Activated T-helper 1 cell treated with anti-CD3 and anti-CD28 coated beads, Interleukin-12 subunit alpha, Interleukin-12 subunit beta, Interleukin-2, Interleukin-4 antibody, amounts not matched to agents 30 ng/mL and 10 ng/mL and 1 ng/mL, durations not matched to agents 14 hours and 24 hours and 36 hours (primary cell): ENCODE measurements at regions not wholly inside any gene's neighbourhood (a gene's known extent, or its start where the extent isn't known, plus 50 kb on each side); places are given as distances from the start of the nearest gene placed in this dataset.

Source experiments
- DNase-seq: peaks from one replicate; pipeline ENCODE4 v3.0.0; 2021; ENCODE audit warnings: low spot score
- H3K27ac Mint-ChIP-seq: one replicate; pipeline ENCODE4 v1.8.0; 2021; ENCODE audit warnings: mild to moderate bottlenecking, mixed read lengths
- H3K27me3 Mint-ChIP-seq: one replicate; pipeline ENCODE4 v1.8.0; 2022; ENCODE audit warnings: mild to moderate bottlenecking, moderate library complexity, mixed read lengths; ENCODE audit not compliant: insufficient read depth
- H3K36me3 Mint-ChIP-seq: one replicate; pipeline ENCODE4 v1.8.0; 2021; ENCODE audit warnings: low read depth, mixed read lengths
- H3K4me1 Mint-ChIP-seq: one replicate; pipeline ENCODE4 v1.8.0; 2021; ENCODE audit warnings: low read depth, mixed read lengths
- H3K4me3 Mint-ChIP-seq: one replicate; pipeline ENCODE4 v1.8.0; 2021; ENCODE audit warnings: mild to moderate bottlenecking, moderate library complexity, mixed read lengths
- H3K9me3 Mint-ChIP-seq: one replicate; pipeline ENCODE4 v1.8.0; 2021; ENCODE audit warnings: mixed read lengths
- intact Hi-C: fragments of 100-400 bp; cut with micrococcal nuclease; formaldehyde crosslinking; loops from one replicate; pipeline ENCODE4 v1.15.1; 2024

DNA sequence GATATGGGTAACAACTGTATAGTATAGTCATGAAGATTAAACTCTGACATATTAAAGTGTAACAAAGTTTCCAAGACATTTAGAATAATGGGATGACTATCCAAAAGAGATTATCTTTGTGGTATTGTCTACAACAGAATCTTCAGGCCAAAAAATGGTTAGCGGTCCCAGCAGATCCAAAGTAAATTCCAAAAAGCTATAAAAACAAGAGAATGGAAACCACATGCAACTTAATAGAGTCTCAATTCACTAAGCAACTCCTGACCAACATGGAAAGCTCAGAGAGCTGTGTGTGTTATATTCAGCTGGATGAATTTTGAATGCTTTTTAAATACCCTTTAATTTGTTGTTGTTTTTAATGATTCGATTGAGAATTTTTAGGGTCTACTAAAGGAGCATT lies 688.2 kb downstream of the CETN3 start:
- no peaks in the 10 kb centered on the region for H3K9me3 Mint-ChIP-seq
- no peaks in the 10 kb centered on the region for H3K4me1 Mint-ChIP-seq
- H3K27me3 Mint-ChIP-seq = no peaks in the 10 kb centered on the region
- no peak for DNase-seq
- no peaks in the 10 kb centered on the region for H3K36me3 Mint-ChIP-seq
- no peak overlapping the region for H3K27ac Mint-ChIP-seq
- H3K4me3 Mint-ChIP-seq = no peak overlapping the region
- intact Hi-C loops = no loop called here

- Mint-ChIP-seq H3K4me3 (no peak overlapping the region), H3K4me1 (no peaks in the 10 kb centered on the region), H3K9me3 (no peaks in the 10 kb centered on the region), H3K36me3 (no peaks in the 10 kb centered on the region), H3K27ac (no peak overlapping the region), H3K27me3 (no peaks in the 10 kb centered on the region)
- intact Hi-C loops = no loop called here
- DNase-seq = no peak
Observed at GRCh38 chr5:89712134-89712700, 697.3 kb downstream of the CETN3 start.

- H3K27ac Mint-ChIP-seq = no peak overlapping the region
- no peaks in the 10 kb centered on the region for H3K27me3 Mint-ChIP-seq
- H3K4me1 Mint-ChIP-seq = no peaks in the 10 kb centered on the region
- H3K4me3 Mint-ChIP-seq = no peak overlapping the region
- no peak for DNase-seq
- no peaks in the 10 kb centered on the region for H3K9me3 Mint-ChIP-seq
- intact Hi-C loops = no loop called here
- no peaks in the 10 kb centered on the region for H3K36me3 Mint-ChIP-seq
Observed at GRCh38 chr5:89711526-89711925, 698.0 kb downstream of the CETN3 start.

DNA sequence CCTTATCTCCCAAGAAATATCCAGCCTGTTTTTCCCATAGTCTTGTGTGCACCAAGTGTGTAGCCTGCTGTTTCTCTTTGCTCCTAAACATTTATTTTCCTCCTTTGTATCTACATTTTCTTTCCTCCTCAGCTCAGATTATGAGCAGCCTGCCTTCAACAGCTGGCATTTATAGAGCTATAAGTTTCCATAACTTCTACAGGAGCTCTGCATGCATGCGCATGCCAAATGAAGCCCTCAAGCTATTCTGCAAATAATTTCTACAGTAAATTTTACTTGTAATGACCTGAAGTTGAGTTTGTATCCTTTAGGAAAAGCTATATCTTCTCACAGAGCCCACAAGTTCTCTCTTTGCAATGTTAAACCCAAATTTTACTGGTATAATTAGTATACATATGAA lies 699.5 kb downstream of the CETN3 start:
- Mint-ChIP-seq H3K27ac (no peak overlapping the region), H3K27me3 (no peaks in the 10 kb centered on the region), H3K36me3 (no peaks in the 10 kb centered on the region), H3K4me1 (no peaks in the 10 kb centered on the region), H3K9me3 (no peaks in the 10 kb centered on the region), H3K4me3 (no peak overlapping the region)
- intact Hi-C loops = no loop called here
- no peak for DNase-seq

GRCh38 chr5:89707891-89708290 lies 701.7 kb downstream of the CETN3 start:
- Mint-ChIP-seq H3K27me3 (no peaks in the 10 kb centered on the region), H3K27ac (no peak overlapping the region), H3K4me1 (no peaks in the 10 kb centered on the region), H3K36me3 (no peaks in the 10 kb centered on the region), H3K9me3 (no peaks in the 10 kb centered on the region), H3K4me3 (no peak overlapping the region)
- no peak for DNase-seq
- intact Hi-C loops = no loop called here

GRCh38 chr5:89706731-89707130 lies 702.8 kb downstream of the CETN3 start:
- no peaks in the 10 kb centered on the region for H3K9me3 Mint-ChIP-seq
- no peak overlapping the region for H3K27ac Mint-ChIP-seq
- no peaks in the 10 kb centered on the region for H3K36me3 Mint-ChIP-seq
- intact Hi-C loops = no loop called here
- no peaks in the 10 kb centered on the region for H3K4me1 Mint-ChIP-seq
- no peak overlapping the region for H3K4me3 Mint-ChIP-seq
- DNase-seq = no peak
- H3K27me3 Mint-ChIP-seq = no peaks in the 10 kb centered on the region

GRCh38 chr5:89703817-89704216 lies 705.7 kb downstream of the CETN3 start:
- H3K27me3 Mint-ChIP-seq = no peaks in the 10 kb centered on the region

GRCh38 chr5:89698028-89698427 lies 711.5 kb downstream of the CETN3 start:
- Mint-ChIP-seq H3K4me3 (no peak overlapping the region), H3K27ac (no peak overlapping the region), H3K9me3 (no peaks in the 10 kb centered on the region), H3K4me1 (no peaks in the 10 kb centered on the region), H3K36me3 (no peaks in the 10 kb centered on the region), H3K27me3 (no peaks in the 10 kb centered on the region)
- DNase-seq = no peak
- intact Hi-C loops = no loop called here

More at GRCh38 chr5:89703817-89704216, 705.7 kb downstream of the CETN3 start:
- intact Hi-C loops = no loop called here
- Mint-ChIP-seq H3K4me1 (no peaks in the 10 kb centered on the region), H3K36me3 (no peaks in the 10 kb centered on the region), H3K9me3 (no peaks in the 10 kb centered on the region), H3K27ac (no peak overlapping the region), H3K4me3 (no peak overlapping the region)
- no peak for DNase-seq

DNA sequence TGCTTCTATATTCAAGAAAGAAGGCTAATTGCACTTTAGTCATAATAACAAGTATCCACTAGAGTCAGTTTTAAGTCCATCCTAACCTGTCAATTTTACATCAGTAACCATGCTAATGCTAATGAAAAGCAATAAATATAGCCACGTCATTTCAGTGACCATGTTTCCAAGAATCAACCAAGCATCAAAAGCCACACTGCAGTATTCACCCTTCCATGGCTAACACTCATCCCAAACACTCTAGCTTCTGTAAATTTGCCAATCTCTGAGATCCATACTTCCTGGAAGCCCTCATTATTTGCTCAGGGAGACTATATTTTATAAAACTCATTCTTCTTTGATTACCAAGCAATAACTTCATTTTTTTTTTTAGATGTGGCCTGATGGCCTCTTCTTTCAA lies 712.0 kb downstream of the CETN3 start:
- no peak overlapping the region for H3K4me3 Mint-ChIP-seq
- no peaks in the 10 kb centered on the region for H3K27me3 Mint-ChIP-seq
- intact Hi-C loops = no loop called here
- H3K27ac Mint-ChIP-seq = no peak overlapping the region
- H3K9me3 Mint-ChIP-seq = no peaks in the 10 kb centered on the region
- DNase-seq = no peak
- no peaks in the 10 kb centered on the region for H3K4me1 Mint-ChIP-seq
- no peaks in the 10 kb centered on the region for H3K36me3 Mint-ChIP-seq

DNA sequence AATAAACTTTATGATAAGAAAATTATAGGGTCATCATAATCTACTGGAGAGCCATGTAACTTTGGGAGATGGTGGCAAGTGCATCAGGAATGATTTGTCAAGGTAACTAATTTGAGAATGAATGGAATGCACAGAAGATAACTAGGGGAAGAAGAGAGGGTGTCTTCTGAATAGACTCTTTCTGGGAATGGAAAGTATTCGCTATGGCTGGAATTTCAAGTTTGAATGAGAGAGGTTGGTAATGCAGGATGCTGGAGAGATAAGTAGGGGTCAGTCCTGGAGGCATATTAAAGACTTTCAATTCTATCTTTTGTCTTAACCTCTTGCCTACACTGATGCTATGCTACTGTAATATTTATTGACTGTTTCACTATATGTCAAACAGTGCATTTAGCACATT lies 714.2 kb downstream of the CETN3 start:
- intact Hi-C loops = no loop called here
- Mint-ChIP-seq H3K27me3 (no peaks in the 10 kb centered on the region), H3K4me1 (no peaks in the 10 kb centered on the region), H3K9me3 (no peaks in the 10 kb centered on the region), H3K36me3 (no peaks in the 10 kb centered on the region), H3K4me3 (no peak overlapping the region), H3K27ac (no peak overlapping the region)
- DNase-seq = no peak

DNA sequence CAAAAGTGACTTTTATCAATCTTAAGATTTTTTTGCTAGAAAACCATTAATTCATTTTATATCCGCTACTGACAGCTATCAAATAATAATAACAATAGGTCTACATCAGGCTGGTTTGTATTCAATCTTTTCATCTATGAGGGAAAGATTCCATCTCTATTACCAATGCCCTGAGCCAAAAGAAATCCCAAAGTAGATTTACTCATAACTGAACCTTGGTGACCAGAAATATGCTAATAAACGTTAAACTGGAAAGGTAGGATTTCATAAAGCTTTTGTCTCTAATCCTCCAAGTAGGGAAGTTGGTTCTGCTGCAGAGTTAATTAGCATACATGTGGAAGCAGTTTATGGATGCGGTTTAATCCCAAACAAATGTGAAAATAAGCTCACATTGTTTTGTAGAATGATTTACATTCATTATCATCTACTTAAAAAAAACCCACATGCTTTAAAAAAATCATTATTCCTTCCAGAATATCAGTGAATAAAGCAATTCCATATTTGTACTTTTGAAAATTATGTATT lies 715.5 kb downstream of the CETN3 start:
- no peaks in the 10 kb centered on the region for H3K27me3 Mint-ChIP-seq
- no peak overlapping the region for H3K27ac Mint-ChIP-seq
- H3K36me3 Mint-ChIP-seq = no peaks in the 10 kb centered on the region
- H3K9me3 Mint-ChIP-seq = no peaks in the 10 kb centered on the region
- no peaks in the 10 kb centered on the region for H3K4me1 Mint-ChIP-seq
- no peak overlapping the region for H3K4me3 Mint-ChIP-seq
- no peak for DNase-seq
- intact Hi-C loops = loop anchor here (5.0 kb wide), 1 partner anchor 1467 kb away; no protein-coding TSS in a partner anchor

- no peak overlapping the region for H3K27ac Mint-ChIP-seq
- intact Hi-C loops = loop anchor here (5.0 kb wide), 1 partner anchor 1463 kb away; no protein-coding TSS in a partner anchor
- H3K4me3 Mint-ChIP-seq = no peak overlapping the region
- H3K4me1 Mint-ChIP-seq = no peaks in the 10 kb centered on the region
- H3K27me3 Mint-ChIP-seq = no peaks in the 10 kb centered on the region
- H3K36me3 Mint-ChIP-seq = no peaks in the 10 kb centered on the region
- DNase-seq = no peak
- no peaks in the 10 kb centered on the region for H3K9me3 Mint-ChIP-seq
Observed at GRCh38 chr5:89690331-89690730, 719.2 kb downstream of the CETN3 start.

GRCh38 chr5:89686081-89686765 lies 723.3 kb downstream of the CETN3 start:
- no peaks in the 10 kb centered on the region for H3K9me3 Mint-ChIP-seq
- no peak for DNase-seq
- H3K36me3 Mint-ChIP-seq = no peaks in the 10 kb centered on the region
- no peak overlapping the region for H3K4me3 Mint-ChIP-seq
- H3K27me3 Mint-ChIP-seq = no peaks in the 10 kb centered on the region
- H3K4me1 Mint-ChIP-seq = no peaks in the 10 kb centered on the region
- intact Hi-C loops = no loop called here
- no peak overlapping the region for H3K27ac Mint-ChIP-seq
